PC-3 (cell line): ENCODE measurements at regions not wholly inside any gene's neighbourhood (a gene's known extent, or its start where the extent isn't known, plus 50 kb on each side); places are given as distances from the start of the nearest gene placed in this dataset.

Source experiments
- EZH2 ChIP-seq: fragments of 300-600 bp; sonication (generic); IDR thresholded peaks from one replicate; pipeline ENCODE4 v1.6.1; 2017; ENCODE audit warnings: antibody characterized with exemption, mild to moderate bottlenecking, low read length; ENCODE audit not compliant: unreplicated experiment
- EZH2phosphoT487 ChIP-seq: fragments of 300-600 bp; sonication (generic); IDR thresholded peaks from 2 replicates; pipeline ENCODE4 v1.6.1; 2018; ENCODE audit warnings: mild to moderate bottlenecking, antibody characterized with exemption, low read length, borderline replicate concordance
- TF ChIP-seq, protein P1 (sequence below): fragments of 300-600 bp; sonication (generic); conservative IDR thresholded peaks from 2 replicates; pipeline ENCODE4 v1.5.1; 2017; ENCODE audit warnings: antibody characterized with exemption, low read depth, mild to moderate bottlenecking, low read length

DNA sequence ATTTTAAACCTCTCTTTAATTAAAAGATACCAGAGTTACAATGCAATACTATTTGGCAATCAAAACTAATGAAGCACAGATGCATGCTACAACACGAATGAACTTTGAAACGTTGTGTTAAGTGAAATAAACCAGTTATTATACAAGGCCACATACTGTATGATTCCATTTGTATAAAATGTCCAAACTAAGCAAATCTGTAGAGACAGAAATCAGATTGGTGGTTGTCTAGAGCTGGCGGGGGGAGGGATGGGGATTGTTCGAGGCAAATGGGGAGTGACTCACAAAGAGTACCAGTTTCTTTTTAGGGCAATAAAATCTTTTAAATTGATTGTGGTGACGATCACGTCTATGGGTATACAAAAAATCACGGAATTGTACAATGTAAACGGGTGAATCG, 677.0 kb downstream of the NTRK3 start:
- TF ChIP-seq, protein P1, sequence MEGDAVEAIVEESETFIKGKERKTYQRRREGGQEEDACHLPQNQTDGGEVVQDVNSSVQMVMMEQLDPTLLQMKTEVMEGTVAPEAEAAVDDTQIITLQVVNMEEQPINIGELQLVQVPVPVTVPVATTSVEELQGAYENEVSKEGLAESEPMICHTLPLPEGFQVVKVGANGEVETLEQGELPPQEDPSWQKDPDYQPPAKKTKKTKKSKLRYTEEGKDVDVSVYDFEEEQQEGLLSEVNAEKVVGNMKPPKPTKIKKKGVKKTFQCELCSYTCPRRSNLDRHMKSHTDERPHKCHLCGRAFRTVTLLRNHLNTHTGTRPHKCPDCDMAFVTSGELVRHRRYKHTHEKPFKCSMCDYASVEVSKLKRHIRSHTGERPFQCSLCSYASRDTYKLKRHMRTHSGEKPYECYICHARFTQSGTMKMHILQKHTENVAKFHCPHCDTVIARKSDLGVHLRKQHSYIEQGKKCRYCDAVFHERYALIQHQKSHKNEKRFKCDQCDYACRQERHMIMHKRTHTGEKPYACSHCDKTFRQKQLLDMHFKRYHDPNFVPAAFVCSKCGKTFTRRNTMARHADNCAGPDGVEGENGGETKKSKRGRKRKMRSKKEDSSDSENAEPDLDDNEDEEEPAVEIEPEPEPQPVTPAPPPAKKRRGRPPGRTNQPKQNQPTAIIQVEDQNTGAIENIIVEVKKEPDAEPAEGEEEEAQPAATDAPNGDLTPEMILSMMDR = no peak
- TF ChIP-seq EZH2 (no peak), EZH2phosphoT487 (no peak)
